Mesodermal cell (in vitro differentiated cells): ENCODE measurements at regions not wholly inside any gene's neighbourhood (a gene's known extent, or its start where the extent isn't known, plus 50 kb on each side); places are given as distances from the start of the nearest gene placed in this dataset.

ENCODE experiments used
- H3K27ac ChIP-seq: 2 replicates; pipeline ENCODE4 v1.7.0; 2013; ENCODE audit warnings: mild to moderate bottlenecking, low read depth, low read length, moderate library complexity; ENCODE audit not compliant: severe bottlenecking
- H3K36me3 ChIP-seq: 2 replicates; pipeline ENCODE4 v1.7.1; 2013; ENCODE audit warnings: mild to moderate bottlenecking, low read length, moderate library complexity; ENCODE audit not compliant: control insufficient read depth, insufficient read depth
- H3K4me1 ChIP-seq: one replicate; pipeline ENCODE4 v1.7.1; 2013; ENCODE audit warnings: mild to moderate bottlenecking, low read length; ENCODE audit not compliant: insufficient read depth, control insufficient read depth, poor library complexity, severe bottlenecking
- H3K4me3 ChIP-seq: 2 replicates; pipeline ENCODE4 v1.7.0; 2013; ENCODE audit warnings: low read length, control low read depth, mild to moderate bottlenecking; ENCODE audit not compliant: insufficient read depth, poor library complexity, severe bottlenecking; ENCODE audit errors: extremely low read depth
- H3K9me3 ChIP-seq: 2 replicates; pipeline ENCODE4 v1.7.1; 2013; ENCODE audit warnings: mild to moderate bottlenecking, low read length, moderate library complexity; ENCODE audit not compliant: control insufficient read depth
- WGBS, 2 experiments: methylation state at CpG; one replicate each; pipeline ENCODE4 v1.1.5; 2013; ENCODE audit warnings: missing lambda C conversion rate in 2 of 2; ENCODE audit not compliant: insufficient coverage in 2 of 2; 5-methylcytosine and 5-hydroxymethylcytosine counted together

GRCh38 chr4:153062652-153063168 lies 126.6 kb downstream of the FHDC1 start:
- H3K36me3 ChIP-seq = no peaks in the 10 kb centered on the region
- H3K27ac ChIP-seq = no peak overlapping the region
- H3K4me1 ChIP-seq = no peaks in the 10 kb centered on the region
- 63% methylated on average over 1 of the region's 3 CpGs; no CpG with 5 or more reads in 1 of the 2 experiments for WGBS, 2 experiments
- no peaks in the 10 kb centered on the region for H3K9me3 ChIP-seq
- H3K4me3 ChIP-seq = no peak overlapping the region

- Histone ChIP-seq H3K4me1 (no peaks in the 10 kb centered on the region), H3K36me3 (no peaks in the 10 kb centered on the region), H3K9me3 (no peaks in the 10 kb centered on the region), H3K27ac (no peak overlapping the region), H3K4me3 (no peak overlapping the region)
- 80% methylated on average over 2 of the region's 4 CpGs; no CpG with 5 or more reads in 1 of the 2 experiments for WGBS, 2 experiments
Measured at GRCh38 chr4:153063490-153063889, 127.4 kb downstream of the FHDC1 start.

- Histone ChIP-seq H3K9me3 (no peaks in the 10 kb centered on the region), H3K4me3 (no peak overlapping the region), H3K36me3 (no peaks in the 10 kb centered on the region), H3K4me1 (no peaks in the 10 kb centered on the region), H3K27ac (no peak overlapping the region)
- 84% methylated on average over 13 of the region's 13 CpGs for WGBS, 2 experiments
Measured at GRCh38 chr4:153064571-153064970, 128.4 kb downstream of the FHDC1 start.

- Histone ChIP-seq H3K4me1 (no peaks in the 10 kb centered on the region), H3K9me3 (no peaks in the 10 kb centered on the region), H3K4me3 (no peak overlapping the region), H3K36me3 (no peaks in the 10 kb centered on the region), H3K27ac (no peak overlapping the region)
- 85 to 100% methylated on average over 5 of the region's 9 CpGs for WGBS, 2 experiments
Measured at GRCh38 chr4:153065276-153065675, 129.2 kb downstream of the FHDC1 start.

GRCh38 chr4:153067376-153067775 lies 131.3 kb downstream of the FHDC1 start:
- H3K9me3 ChIP-seq = no peaks in the 10 kb centered on the region
- H3K27ac ChIP-seq = peak overlapping the region; percentile 57
- H3K36me3 ChIP-seq = no peaks in the 10 kb centered on the region
- H3K4me1 ChIP-seq = no peaks in the 10 kb centered on the region
- no peak overlapping the region for H3K4me3 ChIP-seq
- WGBS, 2 experiments = 60 to 71% methylated on average over 1 of the region's 1 CpG

GRCh38 chr4:153068751-153069150 lies 132.6 kb downstream of the FHDC1 start:
- Histone ChIP-seq H3K4me1 (no peaks in the 10 kb centered on the region), H3K36me3 (no peaks in the 10 kb centered on the region), H3K27ac (no peak overlapping the region), H3K9me3 (no peaks in the 10 kb centered on the region), H3K4me3 (no peak overlapping the region)
- WGBS, 2 experiments = 90 to 97% methylated on average over 4 to 5 of the region's 7 CpGs

- Histone ChIP-seq H3K4me3 (no peak overlapping the region), H3K9me3 (no peaks in the 10 kb centered on the region), H3K27ac (no peak overlapping the region), H3K4me1 (no peaks in the 10 kb centered on the region), H3K36me3 (no peaks in the 10 kb centered on the region)
Measured at GRCh38 chr4:153071958-153072598, 132.2 kb upstream of the TRIM2 start.

GRCh38 chr4:153072661-153073060 lies 131.6 kb upstream of the TRIM2 start:
- Histone ChIP-seq H3K4me3 (no peak overlapping the region), H3K27ac (no peak overlapping the region), H3K36me3 (no peaks in the 10 kb centered on the region), H3K4me1 (no peaks in the 10 kb centered on the region), H3K9me3 (no peaks in the 10 kb centered on the region)

GRCh38 chr4:153074486-153074885 lies 129.8 kb upstream of the TRIM2 start:
- H3K27ac ChIP-seq = no peak overlapping the region
- H3K9me3 ChIP-seq = no peaks in the 10 kb centered on the region
- H3K4me3 ChIP-seq = no peak overlapping the region
- H3K36me3 ChIP-seq = no peaks in the 10 kb centered on the region
- no peaks in the 10 kb centered on the region for H3K4me1 ChIP-seq
- no CpG with 5 or more reads among the region's 1 CpG for WGBS, 2 experiments

- 100% methylated on average over 1 of the region's 2 CpGs; no CpG with 5 or more reads in 1 of the 2 experiments for WGBS, 2 experiments
Measured at GRCh38 chr4:153074936-153075630, 129.2 kb upstream of the TRIM2 start.

GRCh38 chr4:153075836-153076518 lies 128.3 kb upstream of the TRIM2 start:
- 75 to 96% methylated on average over 2 of the region's 4 CpGs for WGBS, 2 experiments
- no peaks in the 10 kb centered on the region for H3K9me3 ChIP-seq
- H3K4me1 ChIP-seq = no peaks in the 10 kb centered on the region
- no peaks in the 10 kb centered on the region for H3K36me3 ChIP-seq
- no peak overlapping the region for H3K4me3 ChIP-seq
- no peak overlapping the region for H3K27ac ChIP-seq

More at GRCh38 chr4:153074936-153075630, 129.2 kb upstream of the TRIM2 start:
- Histone ChIP-seq H3K36me3 (no peaks in the 10 kb centered on the region), H3K4me1 (no peaks in the 10 kb centered on the region), H3K4me3 (no peak overlapping the region), H3K9me3 (no peaks in the 10 kb centered on the region), H3K27ac (no peak overlapping the region)
